Fibroblast of lung (primary cell): ENCODE measurements at regions not wholly inside any gene's neighbourhood (a gene's known extent, or its start where the extent isn't known, plus 50 kb on each side); places are given as distances from the start of the nearest gene placed in this dataset.

Experiments
- DNase-seq, 2 donors: peaks; one replicate each; pipeline versions ENCODE4 v3.0.0 to v3.0.0-alpha.2; 2010; ENCODE audit warnings: low read depth in 2 of 2
- H2AFZ ChIP-seq: 2 replicates; pipeline ENCODE4 v1.5.1; 2012; ENCODE audit warnings: low read length, control low read depth, inconsistent platforms
- H3K27ac ChIP-seq: 2 replicates; pipeline ENCODE4 v1.5.1; 2011; ENCODE audit warnings: low read length, control low read depth; ENCODE audit not compliant: insufficient read depth
- H3K27me3 ChIP-seq: 2 replicates; pipeline ENCODE4 v1.5.1; 2011; ENCODE audit warnings: mild to moderate bottlenecking, low read length; ENCODE audit not compliant: control insufficient read depth, insufficient read depth
- H3K36me3 ChIP-seq: 2 replicates; pipeline ENCODE4 v1.5.1; 2011; ENCODE audit warnings: low read length; ENCODE audit not compliant: control insufficient read depth, insufficient read depth
- H3K4me1 ChIP-seq: 2 replicates; pipeline ENCODE4 v1.5.1; 2011; ENCODE audit warnings: low read length; ENCODE audit not compliant: control insufficient read depth, insufficient read depth; ENCODE audit errors: extremely low read depth
- H3K4me2 ChIP-seq: 2 replicates; pipeline ENCODE4 v1.5.1; 2011; ENCODE audit warnings: low read length, control low read depth; ENCODE audit not compliant: insufficient read depth; ENCODE audit errors: extremely low read depth
- H3K4me3 ChIP-seq, 4 experiments: fragments of 200-600 bp in 1 of 4; sonication (generic) in 1 of 4; replicated peaks in 1 of 4; 2 replicates each; pipeline ENCODE4 v1.5.1; 2011 to 2016; ENCODE audit warnings: low read length in 4 of 4, low read depth in 3 of 4, mild to moderate bottlenecking in 3 of 4, control low read depth in 2 of 4, inconsistent platforms in 1 of 4, mixed read lengths in 1 of 4; ENCODE audit not compliant: insufficient read depth in 1 of 4; ENCODE audit errors: control extremely low read depth in 1 of 4
- H3K79me2 ChIP-seq: 2 replicates; pipeline ENCODE4 v1.5.1; 2012; ENCODE audit warnings: mild to moderate bottlenecking, low read length, inconsistent platforms; ENCODE audit not compliant: control insufficient read depth, insufficient read depth
- H3K9ac ChIP-seq: 2 replicates; pipeline ENCODE4 v1.5.1; 2011; ENCODE audit warnings: mild to moderate bottlenecking, low read length, control low read depth; ENCODE audit not compliant: insufficient read depth
- H3K9me3 ChIP-seq: 2 replicates; pipeline ENCODE4 v1.5.1; 2012; ENCODE audit warnings: low read depth, low read length; ENCODE audit not compliant: control insufficient read depth, insufficient read depth
- H4K20me1 ChIP-seq: 2 replicates; pipeline ENCODE4 v1.5.1; 2011; ENCODE audit warnings: low read length; ENCODE audit not compliant: control insufficient read depth, insufficient read depth; ENCODE audit errors: extremely low read depth
- EZH2 ChIP-seq: IDR thresholded peaks from 2 replicates; pipeline ENCODE4 v1.5.1; 2012; ENCODE audit warnings: low read length, control low read depth, mild to moderate bottlenecking; ENCODE audit errors: missing control alignments
- TF ChIP-seq, protein P1 (sequence below), 2 donors: IDR thresholded peaks in 1 of 2; conservative IDR thresholded peaks in 1 of 2; 1 replicate in 1 of 2; 2 replicates in 1 of 2; pipeline ENCODE4 v1.5.1; 2011 to 2012; ENCODE audit warnings: low read length in 2 of 2, control low read depth in 1 of 2, inconsistent platforms in 1 of 2, low read depth in 1 of 2, mild to moderate bottlenecking in 1 of 2

DNA sequence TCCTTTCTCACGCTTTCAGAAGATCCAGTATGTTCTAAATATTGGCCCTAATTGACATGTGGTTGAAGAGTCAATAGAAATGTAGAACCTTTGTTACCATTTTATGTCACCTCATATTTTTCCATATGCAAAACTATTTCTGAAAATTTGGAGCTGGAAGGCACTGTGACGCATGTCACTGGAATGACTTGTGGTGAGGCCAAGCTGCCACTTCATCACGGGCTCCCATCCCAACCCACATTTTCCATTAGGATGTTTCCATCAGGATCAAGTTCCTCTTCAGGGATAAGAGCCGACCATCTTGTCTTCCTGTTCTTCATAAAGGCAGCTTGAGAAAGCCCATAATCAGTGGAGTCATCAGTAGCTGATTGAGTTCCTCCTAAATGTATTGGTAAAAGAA is 1241.7 kb downstream of the GATA3 start:
- DNase-seq, result peak in 1 of 2 donors; percentile 27
- Histone ChIP-seq H3K36me3 (no peaks in the 10 kb centered on the region), H3K79me2 (no peaks in the 10 kb centered on the region), H3K4me1 (no peaks in the 10 kb centered on the region), H3K4me2 (no peak overlapping the region), H3K9me3 (no peaks in the 10 kb centered on the region), H2AFZ (no peak overlapping the region), H3K9ac (no peak overlapping the region), H4K20me1 (no peaks in the 10 kb centered on the region), H3K4me3 (no peak overlapping the region), H3K27me3 (no peaks in the 10 kb centered on the region), H3K27ac (no peak overlapping the region)
- TF ChIP-seq, protein P1, sequence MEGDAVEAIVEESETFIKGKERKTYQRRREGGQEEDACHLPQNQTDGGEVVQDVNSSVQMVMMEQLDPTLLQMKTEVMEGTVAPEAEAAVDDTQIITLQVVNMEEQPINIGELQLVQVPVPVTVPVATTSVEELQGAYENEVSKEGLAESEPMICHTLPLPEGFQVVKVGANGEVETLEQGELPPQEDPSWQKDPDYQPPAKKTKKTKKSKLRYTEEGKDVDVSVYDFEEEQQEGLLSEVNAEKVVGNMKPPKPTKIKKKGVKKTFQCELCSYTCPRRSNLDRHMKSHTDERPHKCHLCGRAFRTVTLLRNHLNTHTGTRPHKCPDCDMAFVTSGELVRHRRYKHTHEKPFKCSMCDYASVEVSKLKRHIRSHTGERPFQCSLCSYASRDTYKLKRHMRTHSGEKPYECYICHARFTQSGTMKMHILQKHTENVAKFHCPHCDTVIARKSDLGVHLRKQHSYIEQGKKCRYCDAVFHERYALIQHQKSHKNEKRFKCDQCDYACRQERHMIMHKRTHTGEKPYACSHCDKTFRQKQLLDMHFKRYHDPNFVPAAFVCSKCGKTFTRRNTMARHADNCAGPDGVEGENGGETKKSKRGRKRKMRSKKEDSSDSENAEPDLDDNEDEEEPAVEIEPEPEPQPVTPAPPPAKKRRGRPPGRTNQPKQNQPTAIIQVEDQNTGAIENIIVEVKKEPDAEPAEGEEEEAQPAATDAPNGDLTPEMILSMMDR (conservative IDR thresholded peaks at IDR 0.05 in 1 of 2, IDR thresholded peaks at IDR 0.05 in 1 of 2; ENCODE audit: low read depth in 1 of 2, low read length in 2 of 2), result no peak
- TF ChIP-seq EZH2, result no peak

DNA sequence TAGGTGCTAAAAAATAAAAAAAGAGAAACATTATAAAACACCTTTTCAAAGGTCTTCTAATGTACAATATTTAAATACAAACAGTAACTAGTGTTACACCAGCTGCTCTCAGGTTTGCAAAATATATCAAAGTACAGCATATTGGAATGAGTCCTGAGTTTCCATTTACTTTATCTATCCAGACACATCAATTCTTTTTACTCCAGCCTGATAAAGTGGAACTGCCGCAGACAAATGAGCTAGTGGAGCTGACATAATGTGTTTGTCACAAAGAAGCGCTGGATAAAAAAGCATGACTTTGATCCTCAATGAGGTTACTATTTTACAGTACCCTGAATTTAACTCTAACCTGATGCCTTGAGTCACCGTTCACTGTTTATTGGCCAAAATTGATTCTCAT is 1243.1 kb downstream of the GATA3 start:
- Histone ChIP-seq H3K9me3 (no peaks in the 10 kb centered on the region), H2AFZ (no peak overlapping the region), H3K4me1 (no peaks in the 10 kb centered on the region), H3K27ac (no peak overlapping the region), H3K4me3 (no peak overlapping the region), H3K27me3 (no peaks in the 10 kb centered on the region), H3K79me2 (no peaks in the 10 kb centered on the region), H4K20me1 (no peaks in the 10 kb centered on the region), H3K36me3 (no peaks in the 10 kb centered on the region), H3K4me2 (no peak overlapping the region), H3K9ac (no peak overlapping the region)
- TF ChIP-seq EZH2, result no peak
- TF ChIP-seq, protein P1 (conservative IDR thresholded peaks at IDR 0.05 in 1 of 2, IDR thresholded peaks at IDR 0.05 in 1 of 2; ENCODE audit: low read depth in 1 of 2, low read length in 2 of 2), result no peak
- no peak for DNase-seq

DNA sequence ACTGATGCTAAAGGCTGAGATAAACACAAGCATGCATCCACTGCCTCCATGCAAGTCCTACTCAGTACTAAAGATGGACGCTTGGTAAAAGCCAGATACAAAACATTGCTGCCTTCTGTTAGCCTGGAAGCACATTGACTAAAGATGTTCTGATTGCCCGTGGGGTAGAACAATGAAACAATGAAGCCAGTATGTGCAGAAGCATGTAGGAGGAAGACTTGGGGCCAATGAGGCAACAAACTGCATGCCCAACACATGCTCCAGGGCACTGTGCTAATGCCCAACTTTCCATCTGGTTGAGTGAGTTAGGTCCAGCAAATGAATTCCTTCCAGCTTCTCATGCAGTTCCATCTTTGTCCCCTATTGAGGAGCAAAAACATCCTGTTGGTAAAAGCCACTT is 1245.5 kb downstream of the GATA3 start:
- H3K79me2 ChIP-seq, result no peaks in the 10 kb centered on the region
- H2AFZ ChIP-seq, result no peak overlapping the region
- no peaks in the 10 kb centered on the region for H3K4me1 ChIP-seq
- H4K20me1 ChIP-seq, result no peaks in the 10 kb centered on the region
- no peaks in the 10 kb centered on the region for H3K27me3 ChIP-seq
- H3K9ac ChIP-seq, result no peak overlapping the region
- H3K4me3 ChIP-seq, result no peak overlapping the region
- no peak overlapping the region for H3K27ac ChIP-seq
- H3K4me2 ChIP-seq, result no peak overlapping the region
- H3K36me3 ChIP-seq, result no peaks in the 10 kb centered on the region
- no peaks in the 10 kb centered on the region for H3K9me3 ChIP-seq
- TF ChIP-seq, protein P1 (conservative IDR thresholded peaks at IDR 0.05 in 1 of 2, IDR thresholded peaks at IDR 0.05 in 1 of 2; ENCODE audit: low read depth in 1 of 2, low read length in 2 of 2), result no peak
- no peak for TF ChIP-seq EZH2
- DNase-seq, result no peak
